Endothelial cell (in vitro differentiated cells): ENCODE measurements at regions not wholly inside any gene's neighbourhood (a gene's known extent, or its start where the extent isn't known, plus 50 kb on each side); places are given as distances from the start of the nearest gene placed in this dataset.

Source experiments
- DNase-seq: peaks from one replicate; pipeline ENCODE4 v3.0.0; 2021; ENCODE audit warnings: low spot score
- H3K27ac Mint-ChIP-seq: one replicate; pipeline ENCODE4 v1.8.0; 2021; ENCODE audit warnings: mixed read lengths, inconsistent platforms; ENCODE audit not compliant: unreplicated experiment
- H3K27me3 Mint-ChIP-seq: one replicate; pipeline ENCODE4 v1.8.0; 2021; ENCODE audit warnings: mild to moderate bottlenecking, moderate library complexity, mixed read lengths, inconsistent platforms; ENCODE audit not compliant: unreplicated experiment
- H3K36me3 Mint-ChIP-seq: one replicate; pipeline ENCODE4 v1.8.0; 2021; ENCODE audit warnings: mild to moderate bottlenecking, low read depth, mixed read lengths, inconsistent platforms; ENCODE audit not compliant: unreplicated experiment
- H3K4me1 Mint-ChIP-seq: one replicate; pipeline ENCODE4 v1.8.0; 2021; ENCODE audit warnings: mild to moderate bottlenecking, mixed read lengths, inconsistent platforms; ENCODE audit not compliant: unreplicated experiment
- H3K4me3 Mint-ChIP-seq: one replicate; pipeline ENCODE4 v1.8.0; 2021; ENCODE audit warnings: mild to moderate bottlenecking, mixed read lengths, inconsistent platforms; ENCODE audit not compliant: unreplicated experiment
- H3K9me3 Mint-ChIP-seq: one replicate; pipeline ENCODE4 v1.8.0; 2021; ENCODE audit warnings: mixed read lengths, inconsistent platforms; ENCODE audit not compliant: unreplicated experiment
- CTCF ChIP-seq: fragments of 200-600 bp; sonication (generic); IDR thresholded peaks from one replicate; pipeline ENCODE4 v1.5.0; 2021; ENCODE audit warnings: antibody characterized with exemption; ENCODE audit not compliant: unreplicated experiment

- Mint-ChIP-seq H3K27ac (no peak overlapping the region), H3K27me3 (no peaks in the 10 kb centered on the region), H3K4me3 (no peak overlapping the region), H3K9me3 (no peaks in the 10 kb centered on the region), H3K36me3 (no peaks in the 10 kb centered on the region), H3K4me1 (no peaks in the 10 kb centered on the region)
- no peak for TF ChIP-seq CTCF
- DNase-seq = no peak
These were observed 2220.7 kb upstream of the C9orf72 start for GRCh38 chr9:29793970-29794369.

DNA sequence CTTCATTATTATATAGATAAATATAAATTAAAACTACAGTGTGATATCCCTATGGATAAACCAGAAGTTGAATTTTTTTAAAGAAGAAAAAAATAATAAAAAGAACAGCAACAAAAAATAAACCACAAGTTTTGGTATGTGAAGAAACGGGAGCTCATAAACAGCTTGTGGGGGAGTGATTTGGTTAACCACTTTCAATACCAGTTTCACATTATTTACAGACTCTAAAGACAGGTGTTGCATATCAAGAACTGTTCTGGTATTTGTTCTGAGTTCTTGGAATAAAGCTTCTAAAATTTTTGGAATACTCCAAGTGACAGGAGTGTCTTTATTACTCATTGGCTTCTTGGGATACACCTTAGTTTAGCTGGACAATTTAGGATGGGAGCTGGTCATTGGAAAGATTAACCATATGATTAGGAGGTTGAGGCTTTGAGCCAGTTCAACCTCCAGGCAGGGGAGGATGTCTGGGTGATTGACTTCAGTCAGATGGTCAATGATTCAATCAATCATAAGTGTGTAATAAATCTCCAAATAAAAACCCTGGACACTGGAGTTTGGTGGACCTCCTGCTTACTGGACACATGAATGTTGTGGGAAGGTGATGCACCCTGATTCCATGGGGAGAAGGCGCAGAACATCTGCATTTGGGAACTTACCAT, 2223.1 kb upstream of the C9orf72 start:
- Mint-ChIP-seq H3K36me3 (no peaks in the 10 kb centered on the region), H3K27me3 (no peaks in the 10 kb centered on the region), H3K4me3 (no peak overlapping the region), H3K4me1 (no peaks in the 10 kb centered on the region), H3K27ac (no peak overlapping the region), H3K9me3 (no peaks in the 10 kb centered on the region)
- DNase-seq = no peak
- TF ChIP-seq CTCF = no peak

GRCh38 chr9:29798599-29798998, 2225.3 kb upstream of the C9orf72 start:
- no peak overlapping the region for H3K4me3 Mint-ChIP-seq
- no peak for TF ChIP-seq CTCF
- H3K4me1 Mint-ChIP-seq = no peaks in the 10 kb centered on the region
- H3K36me3 Mint-ChIP-seq = no peaks in the 10 kb centered on the region
- H3K27me3 Mint-ChIP-seq = no peaks in the 10 kb centered on the region
- H3K9me3 Mint-ChIP-seq = no peaks in the 10 kb centered on the region
- no peak overlapping the region for H3K27ac Mint-ChIP-seq
- DNase-seq = no peak

GRCh38 chr9:29799227-29799626, 2225.9 kb upstream of the C9orf72 start:
- no peak for DNase-seq
- no peaks in the 10 kb centered on the region for H3K36me3 Mint-ChIP-seq
- no peaks in the 10 kb centered on the region for H3K27me3 Mint-ChIP-seq
- no peak overlapping the region for H3K27ac Mint-ChIP-seq
- no peak for TF ChIP-seq CTCF
- H3K9me3 Mint-ChIP-seq = no peaks in the 10 kb centered on the region
- H3K4me3 Mint-ChIP-seq = no peak overlapping the region
- no peaks in the 10 kb centered on the region for H3K4me1 Mint-ChIP-seq

- TF ChIP-seq CTCF = no peak
- no peaks in the 10 kb centered on the region for H3K9me3 Mint-ChIP-seq
- no peak overlapping the region for H3K27ac Mint-ChIP-seq
- no peak overlapping the region for H3K4me3 Mint-ChIP-seq
- DNase-seq = no peak
- no peaks in the 10 kb centered on the region for H3K4me1 Mint-ChIP-seq
- H3K27me3 Mint-ChIP-seq = no peaks in the 10 kb centered on the region
- H3K36me3 Mint-ChIP-seq = no peaks in the 10 kb centered on the region
These were observed 2227.5 kb upstream of the C9orf72 start for GRCh38 chr9:29800821-29801220.
